Epithelial cell of esophagus (primary cell): ENCODE measurements at regions not wholly inside any gene's neighbourhood (a gene's known extent, or its start where the extent isn't known, plus 50 kb on each side); places are given as distances from the start of the nearest gene placed in this dataset.
A peak's percentile ranks its signal among the peaks of the same experiment; 100 is the strongest.
"Not testable (repeated sequence)": the region's sequence is repeated elsewhere in the genome, so short reads cannot be mapped to it uniquely, and the experiment has no call there.

Experiments used
- DNase-seq: peaks from one replicate; pipeline ENCODE4 v3.0.0; 2010; ENCODE audit warnings: low read depth
- H3K4me3 ChIP-seq: 2 replicates; pipeline ENCODE4 v1.5.1; 2011; ENCODE audit warnings: mild to moderate bottlenecking, low read length, control low read depth
- TF ChIP-seq, protein P1 (sequence below): IDR thresholded peaks from 2 replicates; pipeline ENCODE4 v1.5.1; 2011; ENCODE audit warnings: low read depth, mild to moderate bottlenecking, low read length, control low read depth, inconsistent platforms; ENCODE audit not compliant: insufficient read depth; ENCODE audit errors: missing control alignments

DNA sequence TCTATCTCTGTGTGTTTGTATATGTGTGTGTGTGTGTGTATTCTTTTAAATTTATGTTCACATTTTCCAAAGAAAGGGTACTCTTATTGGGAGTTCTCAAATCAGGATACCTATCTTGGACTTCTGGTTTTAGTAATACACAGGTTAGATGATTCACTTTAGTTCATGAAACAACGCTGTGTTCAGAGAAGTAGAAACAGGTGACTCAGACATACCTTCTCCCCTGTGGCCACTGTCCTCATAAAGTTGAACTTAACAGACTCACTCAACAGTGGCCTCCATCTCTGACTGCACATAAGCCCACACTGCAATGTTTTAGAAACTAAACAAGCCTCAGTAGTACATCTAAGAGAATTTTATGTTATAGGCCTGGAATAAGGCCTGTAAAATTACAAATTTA, 566.6 kb upstream of the VRK2 start:
- DNase-seq: peak; percentile 40
- TF ChIP-seq, protein P1, sequence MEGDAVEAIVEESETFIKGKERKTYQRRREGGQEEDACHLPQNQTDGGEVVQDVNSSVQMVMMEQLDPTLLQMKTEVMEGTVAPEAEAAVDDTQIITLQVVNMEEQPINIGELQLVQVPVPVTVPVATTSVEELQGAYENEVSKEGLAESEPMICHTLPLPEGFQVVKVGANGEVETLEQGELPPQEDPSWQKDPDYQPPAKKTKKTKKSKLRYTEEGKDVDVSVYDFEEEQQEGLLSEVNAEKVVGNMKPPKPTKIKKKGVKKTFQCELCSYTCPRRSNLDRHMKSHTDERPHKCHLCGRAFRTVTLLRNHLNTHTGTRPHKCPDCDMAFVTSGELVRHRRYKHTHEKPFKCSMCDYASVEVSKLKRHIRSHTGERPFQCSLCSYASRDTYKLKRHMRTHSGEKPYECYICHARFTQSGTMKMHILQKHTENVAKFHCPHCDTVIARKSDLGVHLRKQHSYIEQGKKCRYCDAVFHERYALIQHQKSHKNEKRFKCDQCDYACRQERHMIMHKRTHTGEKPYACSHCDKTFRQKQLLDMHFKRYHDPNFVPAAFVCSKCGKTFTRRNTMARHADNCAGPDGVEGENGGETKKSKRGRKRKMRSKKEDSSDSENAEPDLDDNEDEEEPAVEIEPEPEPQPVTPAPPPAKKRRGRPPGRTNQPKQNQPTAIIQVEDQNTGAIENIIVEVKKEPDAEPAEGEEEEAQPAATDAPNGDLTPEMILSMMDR: no peak
- no peak overlapping the region for H3K4me3 ChIP-seq

DNA sequence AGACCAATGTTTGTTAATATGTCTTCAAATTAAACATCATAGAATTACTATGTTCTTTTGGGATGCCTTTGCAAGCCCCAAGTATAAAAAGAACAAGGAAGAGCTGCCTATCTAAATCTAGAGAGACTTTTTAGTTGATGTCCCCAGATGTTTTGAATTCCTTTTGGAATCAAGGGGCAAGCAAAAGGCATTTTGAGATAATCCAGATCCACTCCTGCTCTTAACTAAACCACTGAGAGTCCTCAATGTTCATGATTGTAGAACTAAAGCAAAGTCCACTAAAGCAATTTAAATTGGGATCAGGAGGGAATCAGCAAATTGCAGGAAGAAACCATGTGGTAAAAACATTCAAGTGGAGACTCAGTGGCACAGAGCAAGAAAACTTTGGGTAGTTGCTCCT, 558.5 kb upstream of the VRK2 start:
- TF ChIP-seq, protein P1: no peak
- H3K4me3 ChIP-seq: no peak overlapping the region
- no peak for DNase-seq

DNA sequence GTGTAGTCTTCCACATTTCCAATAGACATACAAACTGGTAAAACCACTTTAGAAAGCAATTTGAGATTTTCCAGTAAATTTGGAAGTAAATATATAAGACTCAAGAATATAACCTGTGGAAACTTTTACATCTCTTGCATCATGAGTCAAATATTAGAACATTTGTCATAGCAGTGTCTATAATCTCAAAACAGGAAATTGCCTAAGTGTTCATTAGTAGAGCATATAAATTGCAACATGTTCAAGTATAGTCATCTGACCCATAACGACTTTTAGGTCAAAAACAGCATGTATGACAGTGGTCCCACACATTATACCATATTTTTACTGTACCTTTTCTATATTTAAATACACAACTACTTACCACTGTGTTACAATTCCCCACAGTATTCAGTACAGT, 555.9 kb upstream of the VRK2 start:
- peak; percentile 56 for DNase-seq
- no peak overlapping the region for H3K4me3 ChIP-seq
- TF ChIP-seq, protein P1: no peak

DNA sequence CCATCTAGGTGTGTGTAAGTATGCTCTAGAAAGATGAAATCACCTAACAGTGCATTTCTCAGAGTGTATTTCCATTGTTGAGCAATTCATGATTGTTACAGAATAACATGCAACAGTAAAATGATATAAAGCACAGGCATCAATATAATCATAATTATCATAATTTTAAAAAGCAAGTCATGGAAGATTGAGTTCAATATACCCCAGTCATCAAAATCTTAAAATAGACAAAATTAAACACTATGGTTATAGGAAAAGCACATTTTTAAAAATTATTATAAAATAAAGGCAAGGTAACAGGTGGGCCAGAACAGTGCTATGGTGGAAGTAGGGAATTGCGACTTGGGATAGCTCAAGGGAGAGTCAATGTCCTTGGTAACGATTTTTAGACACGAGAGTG, 555.4 kb upstream of the VRK2 start:
- DNase-seq: no peak
- H3K4me3 ChIP-seq: no peak overlapping the region
- TF ChIP-seq, protein P1: no peak

DNA sequence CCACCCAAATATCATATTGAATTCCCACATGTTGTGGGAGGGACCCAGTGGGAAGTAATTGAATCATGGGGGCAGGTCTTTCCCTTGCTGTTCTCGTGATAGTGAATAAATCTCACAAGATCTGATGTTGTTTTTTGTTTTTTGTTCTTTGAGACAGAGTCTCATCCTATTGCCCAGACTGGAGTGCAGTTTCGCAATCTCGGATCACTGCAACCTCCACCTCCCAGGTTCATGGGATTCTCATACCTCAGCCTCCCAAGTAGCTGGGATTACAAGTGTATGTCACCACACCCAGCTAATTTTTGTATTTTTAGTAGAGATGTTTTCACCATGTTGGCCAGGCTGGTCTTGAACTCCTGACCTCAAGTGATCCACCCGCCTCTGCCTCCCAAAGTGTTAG, 552.6 kb upstream of the VRK2 start:
- DNase-seq: not testable (repeated sequence)

DNA sequence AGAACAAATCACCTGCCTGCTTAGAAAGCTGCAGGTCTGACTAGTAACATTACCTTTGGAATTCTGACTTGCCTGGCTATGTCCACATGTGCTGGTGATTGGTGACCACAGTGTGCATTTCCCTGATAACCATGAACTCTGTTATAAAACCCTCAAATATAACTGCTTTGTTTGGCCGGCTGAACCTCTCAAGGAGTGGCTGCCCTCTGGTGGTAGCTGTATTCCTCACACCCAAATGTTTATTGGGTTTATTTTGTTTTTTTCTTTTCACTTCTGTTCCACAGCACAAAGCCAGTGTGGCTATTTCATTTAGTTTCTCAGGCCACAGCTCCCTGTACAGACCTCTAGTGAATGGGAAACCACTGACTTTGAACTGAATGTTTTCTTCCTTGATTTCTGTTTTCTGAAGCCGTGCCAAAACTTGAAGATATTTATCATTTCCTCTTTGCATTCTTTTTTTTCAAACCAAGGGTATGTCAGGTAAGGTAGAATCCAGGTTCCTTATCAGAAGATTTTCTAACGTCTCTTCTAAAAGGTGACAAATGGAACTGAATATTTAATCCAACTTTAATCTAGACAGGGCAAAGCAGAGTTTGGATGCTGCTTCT, 549.0 kb upstream of the VRK2 start:
- H3K4me3 ChIP-seq: no peak overlapping the region
- TF ChIP-seq, protein P1: peak; percentile 89
- DNase-seq: peak; percentile 60

More for the DNA sequence above, 552.6 kb upstream of the VRK2 start:
- not testable (repeated sequence) for H3K4me3 ChIP-seq

DNA sequence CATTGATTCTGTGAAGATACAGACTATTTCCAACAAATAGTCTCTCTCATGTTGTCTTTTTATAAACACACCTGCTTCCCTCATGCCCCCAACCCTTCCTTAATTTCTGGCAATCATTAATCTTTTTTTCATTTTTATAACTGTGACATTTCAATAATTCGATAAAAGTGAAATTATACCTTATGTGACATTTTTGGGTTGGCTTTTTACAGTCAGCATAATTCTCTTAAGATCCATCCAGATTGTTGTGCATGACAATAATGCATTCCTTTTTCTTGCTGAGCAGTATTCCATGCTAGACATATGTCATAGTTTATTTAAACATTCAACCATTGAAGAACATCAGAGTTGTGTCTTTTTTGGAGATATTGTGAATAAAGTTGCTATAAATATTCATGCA, 541.8 kb upstream of the VRK2 start:
- TF ChIP-seq, protein P1: no peak
- H3K4me3 ChIP-seq: no peak overlapping the region
- no peak for DNase-seq

DNA sequence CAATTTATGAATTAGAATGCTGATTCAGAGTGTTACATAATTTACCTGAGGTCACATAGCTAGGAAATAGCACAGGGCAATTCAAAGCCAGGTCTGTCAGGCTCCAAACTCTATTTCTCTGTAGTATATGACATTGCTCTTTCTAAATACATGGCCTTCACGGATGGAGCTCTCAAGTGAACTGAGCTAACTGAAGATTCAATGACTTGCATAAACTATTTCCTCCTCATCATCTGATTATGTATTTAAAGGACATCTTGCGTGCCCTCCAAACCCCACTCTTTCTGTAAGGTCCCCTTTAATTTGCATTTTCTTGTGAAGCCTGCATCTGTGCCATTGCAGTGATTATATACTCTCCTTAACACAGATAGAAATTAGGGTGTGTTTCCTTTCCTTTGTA, 537.4 kb upstream of the VRK2 start:
- TF ChIP-seq, protein P1: no peak
- no peak for DNase-seq
- H3K4me3 ChIP-seq: no peak overlapping the region
